AG09319 (cell line): ENCODE measurements at regions not wholly inside any gene's neighbourhood (a gene's known extent, or its start where the extent isn't known, plus 50 kb on each side); places are given as distances from the start of the nearest gene placed in this dataset.
"Not testable (repeated sequence)": the region's sequence is repeated elsewhere in the genome, so short reads cannot be mapped to it uniquely, and the experiment has no call there.

Experiments used
- DNase-seq: peaks from one replicate; pipeline ENCODE4 v3.0.0-alpha.2; 2010; ENCODE audit warnings: low read depth; ENCODE audit errors: extremely low read depth
- CTCF ChIP-seq: IDR thresholded peaks from 2 replicates; pipeline ENCODE4 v1.5.1; 2011; ENCODE audit warnings: low read depth, mild to moderate bottlenecking, inconsistent platforms, low read length, moderate library complexity

- no peak for TF ChIP-seq CTCF
- no peak for DNase-seq
Measured at GRCh38 chr16:11418506-11418905, 73.2 kb downstream of the RMI2 start.

DNA sequence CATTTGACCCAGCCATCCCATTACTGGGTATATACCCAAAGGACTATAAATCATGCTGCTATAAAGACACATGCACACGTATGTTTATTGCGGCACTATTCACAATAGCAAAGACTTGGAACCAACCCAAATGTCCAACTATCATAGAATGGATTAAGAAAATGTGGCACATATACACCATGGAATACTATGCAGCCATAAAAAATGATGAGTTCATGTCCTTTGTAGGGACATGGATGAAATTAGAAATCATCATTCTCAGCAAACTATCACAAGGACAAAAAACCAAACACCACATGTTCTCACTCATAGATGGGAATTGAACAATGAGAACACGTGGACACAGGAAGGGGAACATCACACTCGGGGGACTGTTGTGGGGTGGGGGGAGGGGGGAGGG is 74.8 kb downstream of the RMI2 start:
- DNase-seq: not testable (repeated sequence)

GRCh38 chr16:11420895-11421294 is 75.6 kb downstream of the RMI2 start:
- no peak for TF ChIP-seq CTCF
- no peak for DNase-seq

DNA sequence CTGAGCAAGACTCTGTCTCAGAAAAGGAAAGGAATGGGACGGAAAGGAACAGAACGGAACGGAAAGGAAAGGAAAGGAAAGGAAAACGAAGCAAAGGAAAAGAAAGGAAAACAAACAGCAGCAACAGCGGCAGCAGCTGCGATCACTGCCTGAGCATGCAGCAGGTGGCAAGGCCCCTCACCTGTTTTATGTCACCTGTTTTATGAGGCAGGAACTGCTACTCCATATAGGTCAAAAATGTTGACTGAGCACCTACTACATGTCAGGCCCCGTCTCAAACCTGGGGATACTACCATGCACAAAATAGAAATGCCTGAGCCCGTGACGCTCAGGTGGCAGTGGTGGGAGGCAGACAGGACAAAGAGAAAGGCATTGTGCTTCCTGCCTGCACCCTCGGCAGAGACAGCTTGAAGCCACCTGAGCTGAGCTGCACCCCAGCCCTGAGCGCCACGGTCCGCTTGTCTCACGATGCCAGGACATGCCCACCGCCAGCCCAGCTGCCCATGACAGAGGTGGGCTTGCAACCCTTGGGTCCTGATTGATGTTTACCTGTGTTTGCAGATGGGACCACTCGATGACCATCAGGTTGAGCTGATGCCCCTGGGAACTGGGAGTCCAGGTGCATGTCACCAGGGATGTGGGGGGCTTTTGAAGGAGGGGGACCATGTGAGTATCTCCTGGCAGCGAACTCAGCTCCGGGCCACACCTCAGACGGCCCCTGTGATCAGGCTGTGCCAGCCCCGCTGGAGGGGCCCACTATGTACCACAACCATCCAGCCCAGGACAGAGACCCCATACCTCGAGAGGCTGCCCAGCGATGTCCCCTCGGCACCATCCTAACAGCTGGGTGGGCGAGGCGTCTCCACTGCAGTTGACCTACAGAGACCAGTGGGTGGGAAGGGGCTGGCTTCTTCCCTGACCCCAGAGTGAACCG is 77.4 kb downstream of the RMI2 start:
- no peak for TF ChIP-seq CTCF
- DNase-seq: no peak

GRCh38 chr16:11423315-11424117 is 78.3 kb downstream of the RMI2 start:
- no peak for TF ChIP-seq CTCF

DNA sequence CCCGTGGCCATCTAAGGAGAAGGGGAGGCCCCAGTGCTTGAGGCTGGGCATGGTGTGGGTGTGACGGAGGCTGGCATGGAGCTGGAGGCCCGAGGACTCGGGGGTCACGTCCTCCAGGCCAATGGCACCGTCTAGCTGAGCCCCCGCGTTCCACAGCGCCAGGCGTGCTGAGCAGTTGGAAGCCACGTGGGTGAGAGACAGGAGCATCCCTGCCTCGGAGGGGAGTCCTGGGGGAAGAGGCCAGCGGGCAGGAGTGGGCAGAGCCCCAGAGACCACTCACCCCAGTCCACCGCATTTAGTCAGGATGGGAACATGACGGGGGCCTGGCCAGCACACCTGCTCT is 78.8 kb downstream of the RMI2 start:
- no peak for TF ChIP-seq CTCF
- no peak for DNase-seq

More at GRCh38 chr16:11423315-11424117, 78.3 kb downstream of the RMI2 start:
- no peak for DNase-seq

GRCh38 chr16:11425140-11425539 is 79.9 kb downstream of the RMI2 start:
- no peak for DNase-seq
- no peak for TF ChIP-seq CTCF
